Cerebellar nuclear complex (tissue), 1 donor: ENCODE measurements at regions not wholly inside any gene's neighbourhood (a gene's known extent, or its start where the extent isn't known, plus 50 kb on each side); places are given as distances from the start of the nearest gene placed in this dataset.
"Not testable (repeated sequence)": the region's sequence is repeated elsewhere in the genome, so short reads cannot be mapped to it uniquely, and the experiment has no call there.

Experiments used
- DNase-seq, 2 experiments: peaks; one replicate each; lab custom pipeline; 2025; lab: John Stamatoyannopoulos, UW

- no peak for DNase-seq
These were observed 269.7 kb upstream of the ASIC2 start for GRCh38 chr17:33562792-33563191.

- no peak for DNase-seq
These were observed 271.1 kb upstream of the ASIC2 start for GRCh38 chr17:33564146-33564545.

GRCh38 chr17:33567223-33567622, 274.1 kb upstream of the ASIC2 start:
- no peak for DNase-seq

- no peak for DNase-seq
These were observed 279.5 kb upstream of the ASIC2 start for GRCh38 chr17:33572615-33573014.

- DNase-seq: no peak
These were observed 281.9 kb upstream of the ASIC2 start for GRCh38 chr17:33574942-33575445.

- not testable (repeated sequence) for DNase-seq
These were observed 286.6 kb upstream of the ASIC2 start for GRCh38 chr17:33579740-33580139.

GRCh38 chr17:33580215-33580614, 287.1 kb upstream of the ASIC2 start:
- no peak for DNase-seq

- no peak for DNase-seq
These were observed 289.6 kb upstream of the ASIC2 start for GRCh38 chr17:33582661-33583060.

- no peak for DNase-seq
These were observed 290.7 kb upstream of the ASIC2 start for GRCh38 chr17:33583518-33584417.

- DNase-seq: no peak
These were observed 300.9 kb upstream of the ASIC2 start for GRCh38 chr17:33593991-33594390.

GRCh38 chr17:33595828-33596227, 302.7 kb upstream of the ASIC2 start:
- no peak for DNase-seq

GRCh38 chr17:33596899-33597298, 303.8 kb upstream of the ASIC2 start:
- no peak for DNase-seq

- no peak for DNase-seq
These were observed 305.7 kb upstream of the ASIC2 start for GRCh38 chr17:33598797-33599196.

GRCh38 chr17:33602981-33603380, 309.9 kb upstream of the ASIC2 start:
- DNase-seq: no peak

- no peak for DNase-seq
These were observed 310.7 kb upstream of the ASIC2 start for GRCh38 chr17:33603789-33604188.

- DNase-seq: no peak
These were observed 318.4 kb upstream of the ASIC2 start for GRCh38 chr17:33611532-33611931.

- no peak for DNase-seq
These were observed 322.8 kb upstream of the ASIC2 start for GRCh38 chr17:33615861-33616260.

- no peak for DNase-seq
These were observed 330.7 kb upstream of the ASIC2 start for GRCh38 chr17:33623841-33624240.

- no peak for DNase-seq
These were observed 335.6 kb upstream of the ASIC2 start for GRCh38 chr17:33628500-33629346.

- DNase-seq: no peak
These were observed 340.4 kb upstream of the ASIC2 start for GRCh38 chr17:33633446-33633845.

- DNase-seq: no peak
These were observed 344.4 kb upstream of the ASIC2 start for GRCh38 chr17:33637534-33637933.

- DNase-seq: no peak
These were observed 346.2 kb upstream of the ASIC2 start for GRCh38 chr17:33639103-33639880.
